ENCODE measurements at regions not wholly inside any gene's neighbourhood (a gene's known extent, or its start where the extent isn't known, plus 50 kb on each side); places are given as distances from the start of the nearest gene placed in this dataset.
"Not testable (repeated sequence)": the region's sequence is repeated elsewhere in the genome, so short reads cannot be mapped to it uniquely, and the experiment has no call there.

DNA sequence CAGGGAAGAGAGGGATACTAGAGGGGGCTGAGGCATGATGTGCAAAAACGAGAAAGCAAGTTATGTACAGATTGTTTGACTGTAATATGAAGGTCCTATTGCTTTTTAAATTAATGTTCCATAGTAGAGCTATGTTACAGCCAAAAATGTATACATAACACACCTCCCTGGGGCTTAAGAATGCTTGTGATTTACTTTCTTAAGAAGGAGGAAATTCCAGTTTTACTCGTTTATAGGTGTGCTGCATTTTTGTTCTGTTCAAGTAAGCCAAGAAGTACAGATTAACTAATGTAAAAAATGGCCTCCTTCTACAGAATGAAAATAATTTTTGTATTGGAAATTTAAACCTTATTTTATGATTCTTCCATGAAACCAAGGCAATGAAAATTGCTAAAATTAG is 614.4 kb upstream of the NR3C2 start:
- no peak for DNase-seq (ENCODE audit: low spot score)
- in situ Hi-C loops (cut with MboI; ENCODE audit: low sequenced_read_pairs, unreplicated experiment): no loop called here
- TF ChIP-seq, protein P1, sequence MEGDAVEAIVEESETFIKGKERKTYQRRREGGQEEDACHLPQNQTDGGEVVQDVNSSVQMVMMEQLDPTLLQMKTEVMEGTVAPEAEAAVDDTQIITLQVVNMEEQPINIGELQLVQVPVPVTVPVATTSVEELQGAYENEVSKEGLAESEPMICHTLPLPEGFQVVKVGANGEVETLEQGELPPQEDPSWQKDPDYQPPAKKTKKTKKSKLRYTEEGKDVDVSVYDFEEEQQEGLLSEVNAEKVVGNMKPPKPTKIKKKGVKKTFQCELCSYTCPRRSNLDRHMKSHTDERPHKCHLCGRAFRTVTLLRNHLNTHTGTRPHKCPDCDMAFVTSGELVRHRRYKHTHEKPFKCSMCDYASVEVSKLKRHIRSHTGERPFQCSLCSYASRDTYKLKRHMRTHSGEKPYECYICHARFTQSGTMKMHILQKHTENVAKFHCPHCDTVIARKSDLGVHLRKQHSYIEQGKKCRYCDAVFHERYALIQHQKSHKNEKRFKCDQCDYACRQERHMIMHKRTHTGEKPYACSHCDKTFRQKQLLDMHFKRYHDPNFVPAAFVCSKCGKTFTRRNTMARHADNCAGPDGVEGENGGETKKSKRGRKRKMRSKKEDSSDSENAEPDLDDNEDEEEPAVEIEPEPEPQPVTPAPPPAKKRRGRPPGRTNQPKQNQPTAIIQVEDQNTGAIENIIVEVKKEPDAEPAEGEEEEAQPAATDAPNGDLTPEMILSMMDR (IDR thresholded peaks at IDR 0.05; ENCODE audit: borderline replicate concordance, control extremely low read depth, extremely low read depth, insufficient read depth, missing control alignments): no peak

GRCh38 chr4:149055624-149056023 is 613.4 kb upstream of the NR3C2 start:
- TF ChIP-seq, protein P1 (IDR thresholded peaks at IDR 0.05; ENCODE audit: borderline replicate concordance, control extremely low read depth, extremely low read depth, insufficient read depth, missing control alignments): no peak
- DNase-seq (ENCODE audit: low spot score): no peak

GRCh38 chr4:149050840-149051239 is 608.6 kb upstream of the NR3C2 start:
- in situ Hi-C loops (cut with MboI; ENCODE audit: low sequenced_read_pairs, unreplicated experiment): no loop called here
- no peak for DNase-seq (ENCODE audit: low spot score)
- TF ChIP-seq, protein P1 (IDR thresholded peaks at IDR 0.05; ENCODE audit: borderline replicate concordance, control extremely low read depth, extremely low read depth, insufficient read depth, missing control alignments): no peak

More at GRCh38 chr4:149055624-149056023, 613.4 kb upstream of the NR3C2 start:
- in situ Hi-C loops (cut with MboI; ENCODE audit: low sequenced_read_pairs, unreplicated experiment): no loop called here

- in situ Hi-C loops (cut with MboI; ENCODE audit: low sequenced_read_pairs, unreplicated experiment): no loop called here
- TF ChIP-seq, protein P1 (IDR thresholded peaks at IDR 0.05; ENCODE audit: borderline replicate concordance, control extremely low read depth, extremely low read depth, insufficient read depth, missing control alignments): no peak
- no peak for DNase-seq (ENCODE audit: low spot score)
Measured at GRCh38 chr4:149048451-149049143, 606.4 kb upstream of the NR3C2 start.

GRCh38 chr4:149047368-149047767 is 605.2 kb upstream of the NR3C2 start:
- TF ChIP-seq, protein P1 (IDR thresholded peaks at IDR 0.05; ENCODE audit: borderline replicate concordance, control extremely low read depth, extremely low read depth, insufficient read depth, missing control alignments): no peak
- DNase-seq (ENCODE audit: low spot score): no peak
- in situ Hi-C loops (cut with MboI; ENCODE audit: low sequenced_read_pairs, unreplicated experiment): no loop called here

DNA sequence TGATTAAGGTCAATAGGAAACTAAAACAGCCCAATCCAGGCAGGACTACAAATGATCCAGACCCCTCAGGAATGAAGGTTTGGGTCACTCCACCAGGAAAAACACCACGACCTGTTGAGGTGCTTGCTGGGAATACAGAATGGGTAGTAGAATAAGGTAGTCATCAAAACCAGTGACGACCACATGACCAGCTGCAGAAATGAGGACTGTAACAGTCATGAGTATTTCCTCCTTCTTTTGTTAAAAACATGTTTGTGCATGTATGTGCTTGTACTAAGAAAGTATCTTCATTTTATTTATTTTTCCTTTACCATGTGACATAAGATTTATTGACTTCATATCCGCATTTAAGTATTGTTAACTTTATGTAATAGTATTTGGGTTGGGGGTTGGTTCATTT is 603.5 kb upstream of the NR3C2 start:
- DNase-seq (ENCODE audit: low spot score): no peak
- TF ChIP-seq, protein P1 (IDR thresholded peaks at IDR 0.05; ENCODE audit: borderline replicate concordance, control extremely low read depth, extremely low read depth, insufficient read depth, missing control alignments): no peak
- in situ Hi-C loops (cut with MboI; ENCODE audit: low sequenced_read_pairs, unreplicated experiment): no loop called here

DNA sequence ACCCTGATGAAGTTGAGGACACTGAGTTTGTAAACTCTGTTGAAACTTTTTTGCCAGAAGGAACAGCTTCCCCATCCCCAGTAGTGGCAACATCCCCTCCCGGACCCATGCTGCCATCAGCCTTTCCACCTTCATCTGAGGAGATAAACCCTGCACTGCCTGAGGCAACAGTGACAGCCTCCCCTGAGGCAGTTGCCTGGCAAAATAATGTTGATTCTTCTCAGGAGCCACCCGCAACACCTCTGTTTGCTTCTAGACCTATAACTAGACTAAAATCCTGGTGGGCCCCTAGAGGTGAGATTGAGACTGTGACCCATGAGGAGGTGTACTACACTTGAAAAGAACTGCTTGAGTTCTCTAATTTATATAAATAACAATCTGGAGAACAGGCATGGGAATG is 597.6 kb upstream of the NR3C2 start:
- in situ Hi-C loops (cut with MboI; ENCODE audit: low sequenced_read_pairs, unreplicated experiment); DNase-seq (ENCODE audit: low spot score): not testable (repeated sequence)
